Parathyroid adenoma (tissue), 2 donors: ENCODE measurements at regions not wholly inside any gene's neighbourhood (a gene's known extent, or its start where the extent isn't known, plus 50 kb on each side); places are given as distances from the start of the nearest gene placed in this dataset.

Experiments
- H2AFZ ChIP-seq: fragments of 300-600 bp; sonication (generic); one replicate; pipeline ENCODE4 v1.7.0; 2017; ENCODE audit warnings: antibody characterized with exemption, mild to moderate bottlenecking
- H3K27ac ChIP-seq: fragments of 300-600 bp; sonication (generic); one replicate; pipeline ENCODE4 v1.7.0; 2017
- H3K27me3 ChIP-seq: fragments of 300-600 bp; sonication (generic); one replicate; pipeline ENCODE4 v1.7.0; 2017; ENCODE audit warnings: low read length; ENCODE audit not compliant: control insufficient read depth, insufficient read depth
- H3K36me3 ChIP-seq: fragments of 300-600 bp; sonication (generic); one replicate; pipeline ENCODE4 v1.7.0; 2017; ENCODE audit warnings: low read length; ENCODE audit not compliant: control insufficient read depth, insufficient read depth
- H3K4me1 ChIP-seq: fragments of 300-600 bp; sonication (generic); one replicate; pipeline ENCODE4 v1.7.0; 2017; ENCODE audit warnings: control low read depth
- H3K4me2 ChIP-seq: fragments of 300-600 bp; sonication (generic); one replicate; pipeline ENCODE4 v1.7.0; 2017; ENCODE audit warnings: low read length
- H3K4me3 ChIP-seq: fragments of 300-600 bp; sonication (generic); one replicate; pipeline ENCODE4 v1.7.0; 2017; ENCODE audit warnings: low read depth, low read length
- H3K79me2 ChIP-seq: fragments of 300-600 bp; sonication (generic); one replicate; pipeline ENCODE4 v1.7.0; 2017; ENCODE audit warnings: control low read depth
- H3K9ac ChIP-seq: fragments of 300-600 bp; sonication (generic); one replicate; pipeline ENCODE4 v1.7.0; 2017; ENCODE audit warnings: mild to moderate bottlenecking
- H3K9me3 ChIP-seq: fragments of 300-600 bp; sonication (generic); one replicate; pipeline ENCODE4 v1.7.0; 2017; ENCODE audit warnings: low read length; ENCODE audit not compliant: control insufficient read depth
- TF ChIP-seq, protein P1 (sequence below): fragments of 300-600 bp; sonication (generic); IDR thresholded peaks from one replicate; pipeline ENCODE4 v1.7.0; 2017; ENCODE audit warnings: antibody characterized with exemption, mild to moderate bottlenecking
- donor health status: primary hyperparathyroidism.

DNA sequence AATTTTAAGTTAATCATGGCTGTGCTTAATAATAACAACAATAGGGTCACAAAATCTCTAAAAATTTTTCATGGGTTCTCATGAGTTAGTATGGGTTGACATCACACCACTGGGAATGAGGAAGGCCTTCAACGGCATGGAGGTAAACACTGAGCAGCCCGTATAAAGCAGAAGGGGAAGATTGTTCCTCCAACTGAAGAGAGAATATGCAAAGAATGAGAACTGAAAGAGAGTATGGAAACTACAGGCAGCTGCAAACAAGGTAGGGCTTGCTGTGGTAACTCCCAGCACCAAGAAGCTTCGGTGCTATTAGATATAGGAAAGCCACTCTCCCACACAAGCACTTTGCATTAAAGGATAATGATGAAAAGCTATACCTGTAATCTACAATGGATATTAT is 1242.3 kb upstream of the CELF4 start:
- TF ChIP-seq, protein P1, sequence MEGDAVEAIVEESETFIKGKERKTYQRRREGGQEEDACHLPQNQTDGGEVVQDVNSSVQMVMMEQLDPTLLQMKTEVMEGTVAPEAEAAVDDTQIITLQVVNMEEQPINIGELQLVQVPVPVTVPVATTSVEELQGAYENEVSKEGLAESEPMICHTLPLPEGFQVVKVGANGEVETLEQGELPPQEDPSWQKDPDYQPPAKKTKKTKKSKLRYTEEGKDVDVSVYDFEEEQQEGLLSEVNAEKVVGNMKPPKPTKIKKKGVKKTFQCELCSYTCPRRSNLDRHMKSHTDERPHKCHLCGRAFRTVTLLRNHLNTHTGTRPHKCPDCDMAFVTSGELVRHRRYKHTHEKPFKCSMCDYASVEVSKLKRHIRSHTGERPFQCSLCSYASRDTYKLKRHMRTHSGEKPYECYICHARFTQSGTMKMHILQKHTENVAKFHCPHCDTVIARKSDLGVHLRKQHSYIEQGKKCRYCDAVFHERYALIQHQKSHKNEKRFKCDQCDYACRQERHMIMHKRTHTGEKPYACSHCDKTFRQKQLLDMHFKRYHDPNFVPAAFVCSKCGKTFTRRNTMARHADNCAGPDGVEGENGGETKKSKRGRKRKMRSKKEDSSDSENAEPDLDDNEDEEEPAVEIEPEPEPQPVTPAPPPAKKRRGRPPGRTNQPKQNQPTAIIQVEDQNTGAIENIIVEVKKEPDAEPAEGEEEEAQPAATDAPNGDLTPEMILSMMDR, result no peak
- no peak overlapping the region for H3K9ac ChIP-seq
- no peak overlapping the region for H3K4me3 ChIP-seq
- peaks cover 2% of the 10 kb centered on the region for H3K36me3 ChIP-seq
- H3K9me3 ChIP-seq, result no peaks in the 10 kb centered on the region
- H3K4me1 ChIP-seq, result no peaks in the 10 kb centered on the region
- no peaks in the 10 kb centered on the region for H3K27me3 ChIP-seq
- no peak overlapping the region for H3K27ac ChIP-seq
- no peak overlapping the region for H3K4me2 ChIP-seq
- H3K79me2 ChIP-seq, result no peaks in the 10 kb centered on the region
- H2AFZ ChIP-seq, result no peak overlapping the region

DNA sequence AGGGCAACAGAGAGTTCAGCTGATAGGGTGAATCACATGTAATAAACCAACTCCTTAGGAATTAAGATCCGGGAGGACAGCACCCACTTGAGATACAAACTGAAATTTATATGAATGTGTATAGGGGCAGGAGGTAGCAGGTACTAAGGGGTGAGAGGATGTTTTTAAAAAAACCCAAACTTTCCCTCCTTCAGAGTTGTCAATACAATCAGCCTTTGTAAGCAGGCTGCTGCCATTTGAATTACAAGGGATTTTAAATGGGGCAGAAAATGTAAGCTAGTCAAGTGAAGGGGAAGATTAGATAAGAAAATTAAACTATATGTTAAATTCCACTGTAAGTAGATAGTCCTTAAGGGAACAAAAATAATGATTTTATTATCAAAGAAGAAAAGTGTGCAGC is 1239.7 kb upstream of the CELF4 start:
- TF ChIP-seq, protein P1, result no peak
- no peak overlapping the region for H3K4me2 ChIP-seq
- H3K9me3 ChIP-seq, result no peaks in the 10 kb centered on the region
- H2AFZ ChIP-seq, result no peak overlapping the region
- no peak overlapping the region for H3K27ac ChIP-seq
- H3K27me3 ChIP-seq, result no peaks in the 10 kb centered on the region
- H3K36me3 ChIP-seq, result peaks cover 2% of the 10 kb centered on the region
- no peaks in the 10 kb centered on the region for H3K4me1 ChIP-seq
- no peak overlapping the region for H3K9ac ChIP-seq
- no peak overlapping the region for H3K4me3 ChIP-seq
- no peaks in the 10 kb centered on the region for H3K79me2 ChIP-seq

DNA sequence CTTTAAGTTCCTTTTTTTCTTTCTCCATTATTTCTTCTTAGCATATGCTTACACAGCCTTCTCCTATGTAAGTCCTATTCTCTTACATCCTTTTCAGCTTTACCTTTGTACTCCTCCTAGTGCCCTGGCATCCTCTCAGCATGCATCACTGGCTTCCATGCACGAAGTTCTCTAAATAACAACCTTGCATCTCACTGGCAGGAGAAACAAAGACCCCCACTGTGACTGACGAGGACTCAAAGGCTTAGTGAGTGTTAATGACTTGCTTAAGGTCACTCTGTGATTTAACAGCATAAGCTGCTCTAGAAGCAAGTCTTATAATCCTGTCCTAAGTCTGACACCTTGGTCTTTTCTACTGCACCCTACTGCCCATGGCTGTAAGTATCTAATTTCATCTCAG is 1236.0 kb upstream of the CELF4 start:
- no peak overlapping the region for H2AFZ ChIP-seq
- H3K36me3 ChIP-seq, result peaks cover 2% of the 10 kb centered on the region
- no peak overlapping the region for H3K9ac ChIP-seq
- H3K4me1 ChIP-seq, result no peaks in the 10 kb centered on the region
- TF ChIP-seq, protein P1, result no peak
- no peak overlapping the region for H3K4me3 ChIP-seq
- H3K27ac ChIP-seq, result no peak overlapping the region
- H3K9me3 ChIP-seq, result no peaks in the 10 kb centered on the region
- H3K27me3 ChIP-seq, result no peaks in the 10 kb centered on the region
- H3K79me2 ChIP-seq, result no peaks in the 10 kb centered on the region
- H3K4me2 ChIP-seq, result no peak overlapping the region

DNA sequence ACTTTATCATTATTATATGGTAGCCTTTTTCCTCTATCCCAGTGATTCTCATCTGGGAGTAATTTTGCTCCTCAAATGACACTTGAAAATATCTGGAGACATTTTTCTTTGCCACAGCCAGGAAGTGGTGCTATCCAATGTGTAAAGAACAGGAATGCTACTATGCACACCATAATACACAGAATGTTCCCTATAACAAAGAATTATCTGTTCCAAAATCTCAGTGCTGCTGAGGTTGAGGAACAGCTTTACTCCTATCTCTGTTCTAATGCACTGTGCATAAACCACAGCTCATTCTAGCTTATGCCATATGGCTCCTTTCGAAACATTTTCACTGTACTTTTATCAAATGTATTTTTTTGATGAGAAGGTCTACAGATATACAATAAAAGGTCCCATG is 1231.2 kb upstream of the CELF4 start:
- Histone ChIP-seq H3K79me2 (no peaks in the 10 kb centered on the region), H3K4me1 (no peaks in the 10 kb centered on the region), H3K9ac (no peak overlapping the region), H3K4me3 (no peak overlapping the region), H2AFZ (no peak overlapping the region), H3K4me2 (no peak overlapping the region), H3K27me3 (no peaks in the 10 kb centered on the region), H3K27ac (no peak overlapping the region), H3K9me3 (no peaks in the 10 kb centered on the region), H3K36me3 (no peaks in the 10 kb centered on the region)
- TF ChIP-seq, protein P1, result no peak

DNA sequence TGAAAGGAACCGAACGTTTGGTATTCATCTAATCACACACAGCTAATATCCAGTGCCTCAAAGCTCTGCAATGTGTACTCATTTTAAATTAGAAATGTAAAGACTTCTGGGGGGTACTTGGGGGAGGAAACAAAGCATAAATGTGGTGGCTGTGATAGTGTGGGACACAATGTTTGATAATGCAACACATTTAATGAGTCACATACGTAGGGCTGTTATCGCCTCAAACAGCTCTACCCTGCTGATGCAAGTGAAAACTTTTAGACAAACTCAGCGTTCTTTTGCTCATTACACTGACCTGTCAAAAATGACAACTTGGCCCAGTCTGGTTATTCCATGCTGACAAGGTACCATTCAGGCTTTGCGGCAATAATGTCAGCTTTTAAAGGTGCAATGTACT is 1227.1 kb upstream of the CELF4 start:
- TF ChIP-seq, protein P1, result no peak
- Histone ChIP-seq H3K79me2 (no peaks in the 10 kb centered on the region), H3K4me3 (no peak overlapping the region), H3K27ac (no peak overlapping the region), H3K4me2 (no peak overlapping the region), H3K9ac (no peak overlapping the region), H3K27me3 (no peaks in the 10 kb centered on the region), H3K9me3 (no peaks in the 10 kb centered on the region), H3K4me1 (no peaks in the 10 kb centered on the region), H2AFZ (no peak overlapping the region), H3K36me3 (no peaks in the 10 kb centered on the region)
